ENCODE measurements at regions not wholly inside any gene's neighbourhood (a gene's known extent, or its start where the extent isn't known, plus 50 kb on each side); places are given as distances from the start of the nearest gene placed in this dataset.

- H3K36me3 ChIP-seq (ENCODE audit: insufficient read depth, low read length), result no peaks in the 10 kb centered on the region
- no peaks in the 10 kb centered on the region for H3K4me1 ChIP-seq (ENCODE audit: insufficient read depth, low read length)
- no peak overlapping the region for H3K27ac ChIP-seq (ENCODE audit: low read depth, low read length)
- H3K4me3 ChIP-seq (ENCODE audit: low read depth in 1 of 2, low read length in 2 of 2), result no peak overlapping the region
- no peak overlapping the region for H3K9ac ChIP-seq (ENCODE audit: low read length)
- no peaks in the 10 kb centered on the region for H3K27me3 ChIP-seq (ENCODE audit: control insufficient read depth in 1 of 2, insufficient read depth in 2 of 2, low read length in 2 of 2)
- no peaks in the 10 kb centered on the region for H3K9me3 ChIP-seq (ENCODE audit: low read length)
Measured at GRCh38 chr12:18849761-18850160, 111.8 kb downstream of the CAPZA3 start.

GRCh38 chr12:18850752-18851151 is 112.8 kb downstream of the CAPZA3 start:
- H3K27me3 ChIP-seq (ENCODE audit: control insufficient read depth in 1 of 2, insufficient read depth in 2 of 2, low read length in 2 of 2), result no peaks in the 10 kb centered on the region
- no peaks in the 10 kb centered on the region for H3K36me3 ChIP-seq (ENCODE audit: insufficient read depth, low read length)
- H3K4me3 ChIP-seq (ENCODE audit: low read depth in 1 of 2, low read length in 2 of 2), result no peak overlapping the region
- H3K9me3 ChIP-seq (ENCODE audit: low read length), result no peaks in the 10 kb centered on the region
- no peak overlapping the region for H3K27ac ChIP-seq (ENCODE audit: low read depth, low read length)
- H3K9ac ChIP-seq (ENCODE audit: low read length), result no peak overlapping the region
- H3K4me1 ChIP-seq (ENCODE audit: insufficient read depth, low read length), result no peaks in the 10 kb centered on the region

DNA sequence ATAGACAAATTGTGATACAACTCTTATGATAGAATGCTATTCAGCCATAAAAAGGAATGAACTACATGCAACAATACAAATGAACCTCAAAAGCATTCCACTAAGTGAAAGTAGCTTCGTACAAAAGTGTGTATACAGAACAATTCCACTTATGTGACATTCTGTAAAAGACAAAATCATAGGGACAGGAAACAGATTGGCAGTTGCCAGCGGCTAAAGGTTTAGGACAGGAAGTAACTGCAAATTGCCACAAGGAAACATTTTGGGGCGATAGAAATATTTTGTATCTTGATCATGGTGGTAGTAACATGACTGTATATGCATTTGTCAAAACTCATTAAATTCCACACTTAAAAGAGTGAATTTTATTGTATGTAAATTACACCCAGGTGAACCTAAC is 113.4 kb downstream of the CAPZA3 start:
- Histone ChIP-seq H3K4me3 (ENCODE audit: low read depth in 1 of 2, low read length in 2 of 2) (no peak overlapping the region), H3K27me3 (ENCODE audit: control insufficient read depth in 1 of 2, insufficient read depth in 2 of 2, low read length in 2 of 2) (no peaks in the 10 kb centered on the region), H3K27ac (ENCODE audit: low read depth, low read length) (no peak overlapping the region), H3K9me3 (ENCODE audit: low read length) (no peaks in the 10 kb centered on the region), H3K36me3 (ENCODE audit: insufficient read depth, low read length) (no peaks in the 10 kb centered on the region), H3K9ac (ENCODE audit: low read length) (no peak overlapping the region), H3K4me1 (ENCODE audit: insufficient read depth, low read length) (no peaks in the 10 kb centered on the region)

GRCh38 chr12:18853570-18854366 is 115.8 kb downstream of the CAPZA3 start:
- Histone ChIP-seq H3K36me3 (ENCODE audit: insufficient read depth, low read length) (no peaks in the 10 kb centered on the region), H3K9ac (ENCODE audit: low read length) (no peak overlapping the region), H3K27ac (ENCODE audit: low read depth, low read length) (no peak overlapping the region), H3K9me3 (ENCODE audit: low read length) (no peaks in the 10 kb centered on the region), H3K4me3 (ENCODE audit: low read depth in 1 of 2, low read length in 2 of 2) (no peak overlapping the region), H3K27me3 (ENCODE audit: control insufficient read depth in 1 of 2, insufficient read depth in 2 of 2, low read length in 2 of 2) (no peaks in the 10 kb centered on the region), H3K4me1 (ENCODE audit: insufficient read depth, low read length) (no peaks in the 10 kb centered on the region)

GRCh38 chr12:18857656-18858055 is 119.7 kb downstream of the CAPZA3 start:
- Histone ChIP-seq H3K4me3 (ENCODE audit: low read depth in 1 of 2, low read length in 2 of 2) (no peak overlapping the region), H3K27me3 (ENCODE audit: control insufficient read depth in 1 of 2, insufficient read depth in 2 of 2, low read length in 2 of 2) (no peaks in the 10 kb centered on the region), H3K36me3 (ENCODE audit: insufficient read depth, low read length) (no peaks in the 10 kb centered on the region), H3K9me3 (ENCODE audit: low read length) (no peaks in the 10 kb centered on the region), H3K9ac (ENCODE audit: low read length) (no peak overlapping the region), H3K4me1 (ENCODE audit: insufficient read depth, low read length) (no peaks in the 10 kb centered on the region), H3K27ac (ENCODE audit: low read depth, low read length) (no peak overlapping the region)

- no peak overlapping the region for H3K9ac ChIP-seq (ENCODE audit: low read length)
- H3K9me3 ChIP-seq (ENCODE audit: low read length), result no peaks in the 10 kb centered on the region
- no peaks in the 10 kb centered on the region for H3K27me3 ChIP-seq (ENCODE audit: control insufficient read depth in 1 of 2, insufficient read depth in 2 of 2, low read length in 2 of 2)
- H3K36me3 ChIP-seq (ENCODE audit: insufficient read depth, low read length), result no peaks in the 10 kb centered on the region
- H3K4me3 ChIP-seq (ENCODE audit: low read depth in 1 of 2, low read length in 2 of 2), result no peak overlapping the region
- no peaks in the 10 kb centered on the region for H3K4me1 ChIP-seq (ENCODE audit: insufficient read depth, low read length)
- no peak overlapping the region for H3K27ac ChIP-seq (ENCODE audit: low read depth, low read length)
Measured at GRCh38 chr12:18859400-18859799, 121.5 kb downstream of the CAPZA3 start.

DNA sequence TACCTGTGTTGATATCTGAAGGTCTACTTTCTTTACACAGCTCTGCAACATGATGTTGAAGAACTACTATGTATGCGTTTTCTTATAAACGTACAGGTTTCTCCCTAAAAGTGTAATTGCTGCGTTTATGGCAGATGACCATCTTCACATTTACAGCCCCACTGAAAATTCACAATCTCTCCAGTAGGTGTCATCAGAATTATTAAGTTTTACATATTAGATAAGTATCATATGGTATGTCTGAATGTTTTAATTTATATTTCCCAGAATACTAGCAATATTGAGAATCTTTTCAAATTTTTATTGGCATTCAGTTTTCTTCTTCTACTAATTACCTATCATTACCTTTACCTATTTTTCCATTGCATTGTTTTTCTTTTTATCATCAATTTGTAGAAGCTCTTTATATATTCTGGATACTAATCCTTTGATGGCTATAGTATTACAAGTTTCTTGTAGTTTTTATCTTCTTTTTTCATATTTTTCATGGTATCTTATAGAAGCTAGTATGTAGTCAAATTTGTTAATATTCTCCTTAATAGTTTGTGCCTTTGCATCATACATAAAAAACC is 123.5 kb downstream of the CAPZA3 start:
- Histone ChIP-seq H3K9ac (ENCODE audit: low read length) (no peak overlapping the region), H3K4me1 (ENCODE audit: insufficient read depth, low read length) (no peaks in the 10 kb centered on the region), H3K36me3 (ENCODE audit: insufficient read depth, low read length) (no peaks in the 10 kb centered on the region), H3K4me3 (ENCODE audit: low read depth in 1 of 2, low read length in 2 of 2) (no peak overlapping the region), H3K9me3 (ENCODE audit: low read length) (no peaks in the 10 kb centered on the region), H3K27me3 (ENCODE audit: control insufficient read depth in 1 of 2, insufficient read depth in 2 of 2, low read length in 2 of 2) (no peaks in the 10 kb centered on the region), H3K27ac (ENCODE audit: low read depth, low read length) (no peak overlapping the region)

DNA sequence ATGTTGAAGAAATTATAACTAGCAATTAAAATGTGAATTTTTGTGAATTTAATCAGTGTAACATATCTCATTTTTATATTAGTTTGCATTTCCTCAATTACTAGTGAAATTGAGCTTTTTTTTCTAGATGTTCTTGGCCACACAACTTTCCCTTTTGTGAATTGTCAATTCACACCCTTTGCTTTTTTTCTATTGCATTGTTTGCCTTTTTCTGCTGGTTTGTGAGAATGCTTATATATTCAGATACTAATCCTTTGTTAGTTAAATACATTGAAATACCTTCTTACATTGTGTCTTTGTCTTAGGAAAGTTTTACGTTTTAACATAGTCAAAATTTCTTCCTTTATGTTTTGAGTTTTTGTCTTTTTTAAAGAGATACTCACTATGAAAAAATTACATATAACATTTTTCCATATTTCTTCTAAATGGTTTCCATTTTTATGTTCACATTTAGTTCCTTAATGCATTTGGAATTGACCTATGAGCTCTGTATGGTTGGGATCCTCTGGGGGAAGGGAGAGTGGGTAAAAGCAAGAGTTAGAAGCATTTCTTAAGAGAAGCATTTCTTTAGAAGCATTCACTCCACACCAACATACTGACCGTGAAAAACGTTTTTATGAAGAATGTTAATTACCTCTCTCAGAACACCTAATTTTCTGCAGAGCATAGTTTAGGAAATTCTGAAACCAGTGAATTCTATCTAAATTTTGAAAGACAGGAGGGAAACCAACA is 126.0 kb downstream of the CAPZA3 start:
- no peaks in the 10 kb centered on the region for H3K27me3 ChIP-seq (ENCODE audit: control insufficient read depth in 1 of 2, insufficient read depth in 2 of 2, low read length in 2 of 2)
- H3K4me1 ChIP-seq (ENCODE audit: insufficient read depth, low read length), result no peaks in the 10 kb centered on the region
- no peaks in the 10 kb centered on the region for H3K36me3 ChIP-seq (ENCODE audit: insufficient read depth, low read length)
- no peak overlapping the region for H3K9ac ChIP-seq (ENCODE audit: low read length)
- H3K9me3 ChIP-seq (ENCODE audit: low read length), result no peaks in the 10 kb centered on the region
- no peak overlapping the region for H3K4me3 ChIP-seq (ENCODE audit: low read depth in 1 of 2, low read length in 2 of 2)
- no peak overlapping the region for H3K27ac ChIP-seq (ENCODE audit: low read depth, low read length)

- Histone ChIP-seq H3K27ac (ENCODE audit: low read depth, low read length) (no peak overlapping the region), H3K4me3 (ENCODE audit: low read depth in 1 of 2, low read length in 2 of 2) (no peak overlapping the region)
Measured at GRCh38 chr12:18864900-18865561, 127.1 kb downstream of the CAPZA3 start.

DNA sequence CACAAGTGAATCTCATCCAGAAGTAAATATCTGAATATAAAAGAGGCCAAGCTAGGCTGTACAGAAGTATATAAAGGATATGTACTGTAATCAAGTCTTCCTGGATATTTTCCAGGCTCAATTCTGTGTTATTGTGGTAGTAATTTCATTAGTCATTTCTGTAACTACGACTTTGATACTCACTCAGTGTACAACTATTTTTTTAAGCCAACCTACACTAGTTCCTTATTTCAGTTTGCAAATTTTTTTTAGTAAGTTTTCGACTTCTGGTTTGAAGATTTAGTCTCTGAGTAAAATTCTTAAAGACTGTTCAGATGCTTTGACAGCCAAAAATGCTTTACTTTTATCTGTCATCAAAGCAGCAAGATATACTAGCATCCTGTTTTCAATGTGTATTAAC is 130.8 kb downstream of the CAPZA3 start:
- Histone ChIP-seq H3K27ac (ENCODE audit: low read depth, low read length) (no peak overlapping the region), H3K36me3 (ENCODE audit: insufficient read depth, low read length) (no peaks in the 10 kb centered on the region), H3K9ac (ENCODE audit: low read length) (no peak overlapping the region), H3K27me3 (ENCODE audit: control insufficient read depth in 1 of 2, insufficient read depth in 2 of 2, low read length in 2 of 2) (no peaks in the 10 kb centered on the region), H3K9me3 (ENCODE audit: low read length) (no peaks in the 10 kb centered on the region), H3K4me3 (ENCODE audit: low read depth in 1 of 2, low read length in 2 of 2) (no peak overlapping the region), H3K4me1 (ENCODE audit: insufficient read depth, low read length) (no peaks in the 10 kb centered on the region)

More at GRCh38 chr12:18864900-18865561, 127.1 kb downstream of the CAPZA3 start:
- H3K9ac ChIP-seq (ENCODE audit: low read length), result no peak overlapping the region
- H3K9me3 ChIP-seq (ENCODE audit: low read length), result no peaks in the 10 kb centered on the region
- no peaks in the 10 kb centered on the region for H3K27me3 ChIP-seq (ENCODE audit: control insufficient read depth in 1 of 2, insufficient read depth in 2 of 2, low read length in 2 of 2)
- no peaks in the 10 kb centered on the region for H3K4me1 ChIP-seq (ENCODE audit: insufficient read depth, low read length)
- H3K36me3 ChIP-seq (ENCODE audit: insufficient read depth, low read length), result no peaks in the 10 kb centered on the region

DNA sequence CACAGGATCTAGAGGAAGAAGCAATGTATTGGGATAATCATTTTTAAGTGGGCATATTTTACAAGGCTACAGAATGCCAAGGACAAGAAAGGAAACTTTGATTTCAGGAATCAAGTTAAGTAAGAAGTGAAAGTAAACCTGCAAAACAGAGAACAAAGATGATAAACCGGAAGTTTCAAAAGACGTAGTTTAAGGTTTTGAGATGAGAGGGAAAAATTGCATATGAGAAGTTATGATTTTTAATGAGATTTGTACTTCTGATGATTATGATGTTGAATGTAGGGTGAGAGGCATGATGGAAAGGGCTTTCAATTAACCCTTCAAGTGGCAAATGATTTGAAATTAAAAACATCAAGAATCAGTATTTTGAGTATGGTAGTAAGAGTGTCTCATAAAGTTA is 134.9 kb downstream of the CAPZA3 start:
- Histone ChIP-seq H3K9me3 (ENCODE audit: low read length) (no peaks in the 10 kb centered on the region), H3K27me3 (ENCODE audit: control insufficient read depth in 1 of 2, insufficient read depth in 2 of 2, low read length in 2 of 2) (no peaks in the 10 kb centered on the region), H3K4me3 (ENCODE audit: low read depth in 1 of 2, low read length in 2 of 2) (no peak overlapping the region), H3K36me3 (ENCODE audit: insufficient read depth, low read length) (no peaks in the 10 kb centered on the region), H3K9ac (ENCODE audit: low read length) (no peak overlapping the region), H3K27ac (ENCODE audit: low read depth, low read length) (no peak overlapping the region), H3K4me1 (ENCODE audit: insufficient read depth, low read length) (no peaks in the 10 kb centered on the region)

All from muscle layer of colon (tissue), 2 donors.